ENCODE measurements at regions not wholly inside any gene's neighbourhood (a gene's known extent, or its start where the extent isn't known, plus 50 kb on each side); places are given as distances from the start of the nearest gene placed in this dataset.

- Mint-ChIP-seq H3K27ac (no peak overlapping the region), H3K36me3 (ENCODE audit: low read depth) (peaks cover 45% of the 10 kb centered on the region), H3K4me1 (no peaks in the 10 kb centered on the region; the same call in 2 of the 3 replicates), H3K4me3 (no peak overlapping the region), H3K9me3 (peaks cover 85% of the 10 kb centered on the region), H3K27me3 (ENCODE audit: insufficient read depth, low read depth, poor library complexity) (peaks cover 4% of the 10 kb centered on the region)
- Histone ChIP-seq H4K20me1 (replicated peaks; ENCODE audit: insufficient read depth) (no peaks in the 10 kb centered on the region), H3F3A (replicated peaks; ENCODE audit: low read depth) (no peaks in the 10 kb centered on the region), H3K9me2 (ENCODE audit: insufficient read depth) (no peaks in the 10 kb centered on the region), H3K36me3 (ENCODE audit: insufficient read depth) (no peaks in the 10 kb centered on the region; the same call in 1 of the 2 replicates), H3K79me2 (replicated peaks; ENCODE audit: insufficient read depth) (no peaks in the 10 kb centered on the region), H2AFZ (no peak overlapping the region), H3K4me3 (no peak overlapping the region), H3K4me2 (no peak overlapping the region), H3K4me1 (ENCODE audit: insufficient read depth) (no peaks in the 10 kb centered on the region), H3K27me3 (ENCODE audit: insufficient read depth) (no peaks in the 10 kb centered on the region), H3K27ac (ENCODE audit: low read depth) (no peak overlapping the region)
- ATAC-seq (no peak), DNase-seq (ENCODE audit: low spot score) (no peak)
- TF ChIP-seq NANOG (IDR thresholded peaks at IDR 0.05; ENCODE audit: borderline replicate concordance) (no peak), POLR2AphosphoS5 (IDR thresholded peaks at IDR 0.05; ENCODE audit: low read depth) (no peak), STAT1 (IDR thresholded peaks at IDR 0.05; ENCODE audit: unreplicated experiment) (no peak), REST (IDR thresholded peaks at IDR 0.05; ENCODE audit: unreplicated experiment) (no peak), CREB1 (CRISPR knock-in tag; IDR thresholded peaks at IDR 0.05; ENCODE audit: low read depth) (no peak), EZH2phosphoT487 (IDR thresholded peaks at IDR 0.05; ENCODE audit: unreplicated experiment) (no peak), JUNB (IDR thresholded peaks at IDR 0.05; ENCODE audit: unreplicated experiment) (no peak), CTCF (conservative IDR thresholded peaks at IDR 0.05; ENCODE audit: low read depth in 2 of 2) (no peak), ZNF331 (CRISPR knock-in tag; IDR thresholded peaks at IDR 0.05; ENCODE audit: low read depth) (no peak), EZH2 (IDR thresholded peaks at IDR 0.05; ENCODE audit: low read depth, unreplicated experiment) (no peak), ETS1 (IDR thresholded peaks at IDR 0.05) (no peak), ZNF114 (CRISPR knock-in tag; IDR thresholded peaks at IDR 0.05) (no peak)
These were observed 165.1 kb downstream of the GLRX3 start for GRCh38 chr10:130301021-130301892.

Measured in GM23338 (cell line).